PC-3 (cell line): ENCODE measurements at regions not wholly inside any gene's neighbourhood (a gene's known extent, or its start where the extent isn't known, plus 50 kb on each side); places are given as distances from the start of the nearest gene placed in this dataset.

ENCODE experiments used
- CTCF ChIP-seq: fragments of 300-600 bp; sonication (generic); conservative IDR thresholded peaks from 2 replicates; pipeline ENCODE4 v1.5.1; 2017; ENCODE audit warnings: antibody characterized with exemption, low read depth, mild to moderate bottlenecking, low read length
- EZH2 ChIP-seq: fragments of 300-600 bp; sonication (generic); IDR thresholded peaks from one replicate; pipeline ENCODE4 v1.6.1; 2017; ENCODE audit warnings: antibody characterized with exemption, mild to moderate bottlenecking, low read length; ENCODE audit not compliant: unreplicated experiment

DNA sequence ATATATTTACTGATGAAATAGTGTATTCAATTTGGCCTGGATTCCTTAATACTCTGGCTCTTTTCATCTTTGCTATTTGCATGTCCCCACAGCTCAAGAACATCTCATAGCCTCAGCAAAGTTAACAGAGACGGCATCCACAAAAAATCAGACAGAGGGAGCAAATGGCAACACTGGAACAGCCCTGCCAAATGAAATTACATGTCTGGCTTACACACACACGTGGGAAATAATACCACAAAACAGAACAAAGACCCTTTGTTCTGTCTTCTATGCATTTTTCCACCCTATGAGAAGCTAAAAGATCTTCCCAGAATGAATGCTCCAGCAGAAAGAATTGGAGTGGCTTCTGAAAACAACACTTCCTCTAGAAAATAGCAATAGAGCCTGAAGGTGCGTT lies 139.5 kb downstream of the ALOX5 start:
- TF ChIP-seq EZH2 (no peak), CTCF (no peak)
